ENCODE measurements at regions not wholly inside any gene's neighbourhood (a gene's known extent, or its start where the extent isn't known, plus 50 kb on each side); places are given as distances from the start of the nearest gene placed in this dataset.

DNA sequence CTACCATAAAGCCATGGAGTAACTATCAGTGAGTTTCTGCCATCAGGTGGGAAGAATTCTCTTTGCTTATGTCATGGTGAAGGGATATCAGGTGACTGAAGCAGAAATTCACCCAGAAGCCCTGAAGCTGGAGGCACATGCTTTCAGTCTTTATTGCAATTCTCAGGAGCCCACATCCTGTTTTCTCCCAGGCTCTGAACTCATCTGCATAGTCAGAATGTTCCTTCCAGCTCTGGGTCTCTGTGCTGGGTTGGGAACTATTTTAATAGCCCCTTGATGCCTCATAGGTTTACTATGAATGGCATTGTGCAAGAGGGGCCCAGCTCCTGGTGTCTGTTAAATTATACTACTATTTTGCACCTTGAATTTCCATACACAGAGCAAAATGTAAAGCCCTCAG is 198.4 kb upstream of the SOX9 start:
- Histone ChIP-seq H3K79me2 (ENCODE audit: control insufficient read depth, insufficient read depth, low read length) (no peaks in the 10 kb centered on the region), H3K36me3 (ENCODE audit: control insufficient read depth in 2 of 2, extremely low read depth in 1 of 2, insufficient read depth in 2 of 2, low read length in 2 of 2) (no peaks in the 10 kb centered on the region), H3K4me1 (ENCODE audit: control insufficient read depth, extremely low read depth, insufficient read depth, low read length) (peaks cover 24% of the 10 kb centered on the region), H3K4me3 (ENCODE audit: control insufficient read depth in 2 of 3, extremely low read depth in 1 of 3, insufficient read depth in 2 of 3, low read depth in 1 of 3, low read length in 3 of 3) (no peak overlapping the region), H3K9me3 (ENCODE audit: control insufficient read depth, low read depth, low read length) (no peaks in the 10 kb centered on the region), H3K4me2 (ENCODE audit: control insufficient read depth, extremely low read depth, insufficient read depth, low read depth, low read length) (peak overlapping the region; percentile 11), H3K9ac (ENCODE audit: control insufficient read depth, extremely low read depth, insufficient read depth, low read length) (peak overlapping the region; percentile 31), H2AFZ (ENCODE audit: control insufficient read depth, low read length) (no peak overlapping the region), H3K27me3 (ENCODE audit: control insufficient read depth, extremely low read depth, insufficient read depth, low read length) (no peaks in the 10 kb centered on the region), H3K9me1 (ENCODE audit: control insufficient read depth, extremely low read depth, insufficient read depth, low read length) (no peaks in the 10 kb centered on the region), H4K20me1 (ENCODE audit: control insufficient read depth, extremely low read depth, insufficient read depth, low read length) (no peaks in the 10 kb centered on the region), H3K27ac (ENCODE audit: control insufficient read depth, insufficient read depth, low read length) (peak overlapping the region; percentile 74)
- DNase-seq (ENCODE audit: low read depth, low spot score), result peak; percentile 65
- peak; percentile 93 for FAIRE-seq
- TF ChIP-seq EZH2 (IDR thresholded peaks at IDR 0.05; ENCODE audit: low read length), result no peak
- TF ChIP-seq, protein P1, sequence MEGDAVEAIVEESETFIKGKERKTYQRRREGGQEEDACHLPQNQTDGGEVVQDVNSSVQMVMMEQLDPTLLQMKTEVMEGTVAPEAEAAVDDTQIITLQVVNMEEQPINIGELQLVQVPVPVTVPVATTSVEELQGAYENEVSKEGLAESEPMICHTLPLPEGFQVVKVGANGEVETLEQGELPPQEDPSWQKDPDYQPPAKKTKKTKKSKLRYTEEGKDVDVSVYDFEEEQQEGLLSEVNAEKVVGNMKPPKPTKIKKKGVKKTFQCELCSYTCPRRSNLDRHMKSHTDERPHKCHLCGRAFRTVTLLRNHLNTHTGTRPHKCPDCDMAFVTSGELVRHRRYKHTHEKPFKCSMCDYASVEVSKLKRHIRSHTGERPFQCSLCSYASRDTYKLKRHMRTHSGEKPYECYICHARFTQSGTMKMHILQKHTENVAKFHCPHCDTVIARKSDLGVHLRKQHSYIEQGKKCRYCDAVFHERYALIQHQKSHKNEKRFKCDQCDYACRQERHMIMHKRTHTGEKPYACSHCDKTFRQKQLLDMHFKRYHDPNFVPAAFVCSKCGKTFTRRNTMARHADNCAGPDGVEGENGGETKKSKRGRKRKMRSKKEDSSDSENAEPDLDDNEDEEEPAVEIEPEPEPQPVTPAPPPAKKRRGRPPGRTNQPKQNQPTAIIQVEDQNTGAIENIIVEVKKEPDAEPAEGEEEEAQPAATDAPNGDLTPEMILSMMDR (optimal IDR thresholded peaks at IDR 0.05 in 1 of 3, IDR thresholded peaks at IDR 0.05 in 1 of 3, conservative IDR thresholded peaks at IDR 0.05 in 1 of 3; ENCODE audit: extremely low read depth in 1 of 3, insufficient read depth in 2 of 3, low read length in 3 of 3), result peak in 1 of 3 experiments; percentile 5
- dilution Hi-C loops (cut with MboI; ENCODE audit: extremely low pct_ligation_motif_present, low sequenced_read_pairs), result no loop called here

DNA sequence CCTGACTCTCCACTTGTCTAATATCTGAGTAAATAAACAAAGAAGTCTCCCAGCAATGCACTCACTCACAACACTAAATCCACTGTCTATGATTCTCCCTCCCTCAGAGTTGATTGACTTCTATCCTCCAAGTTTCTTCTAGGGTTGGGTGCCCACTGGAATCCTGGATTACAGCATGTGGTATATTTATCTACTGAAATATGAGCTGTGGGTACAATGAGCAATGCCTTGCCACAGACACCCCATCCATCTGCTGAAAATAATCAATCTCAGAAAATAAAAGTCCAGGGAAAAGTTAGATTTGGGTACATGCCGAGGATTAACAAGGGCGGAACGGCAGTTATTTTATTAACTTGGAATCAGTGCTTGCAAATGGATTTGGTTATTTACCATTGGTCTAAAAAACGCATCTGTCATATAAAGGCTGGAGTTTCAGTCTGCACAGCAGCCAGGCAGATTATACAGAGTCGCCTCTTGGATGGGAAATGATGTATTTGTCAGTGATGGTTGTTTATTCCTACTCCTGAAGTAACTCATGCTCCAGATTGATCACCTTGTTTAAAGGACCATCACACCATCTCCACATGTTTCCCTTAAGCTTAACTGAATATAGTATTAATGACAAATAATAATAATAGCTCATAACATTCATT is 193.9 kb upstream of the SOX9 start:
- Histone ChIP-seq H3K9me3 (ENCODE audit: control insufficient read depth, low read depth, low read length) (no peaks in the 10 kb centered on the region), H4K20me1 (ENCODE audit: control insufficient read depth, extremely low read depth, insufficient read depth, low read length) (no peaks in the 10 kb centered on the region), H3K4me3 (ENCODE audit: control insufficient read depth in 2 of 3, extremely low read depth in 1 of 3, insufficient read depth in 2 of 3, low read depth in 1 of 3, low read length in 3 of 3) (no peak overlapping the region), H2AFZ (ENCODE audit: control insufficient read depth, low read length) (no peak overlapping the region), H3K9me1 (ENCODE audit: control insufficient read depth, extremely low read depth, insufficient read depth, low read length) (no peaks in the 10 kb centered on the region), H3K4me2 (ENCODE audit: control insufficient read depth, extremely low read depth, insufficient read depth, low read depth, low read length) (no peak overlapping the region), H3K36me3 (ENCODE audit: control insufficient read depth in 2 of 2, extremely low read depth in 1 of 2, insufficient read depth in 2 of 2, low read length in 2 of 2) (no peaks in the 10 kb centered on the region), H3K27ac (ENCODE audit: control insufficient read depth, insufficient read depth, low read length) (no peak overlapping the region), H3K9ac (ENCODE audit: control insufficient read depth, extremely low read depth, insufficient read depth, low read length) (no peak overlapping the region), H3K4me1 (ENCODE audit: control insufficient read depth, extremely low read depth, insufficient read depth, low read length) (peaks cover 13% of the 10 kb centered on the region), H3K79me2 (ENCODE audit: control insufficient read depth, insufficient read depth, low read length) (no peaks in the 10 kb centered on the region), H3K27me3 (ENCODE audit: control insufficient read depth, extremely low read depth, insufficient read depth, low read length) (no peaks in the 10 kb centered on the region)
- dilution Hi-C loops (cut with MboI; ENCODE audit: extremely low pct_ligation_motif_present, low sequenced_read_pairs), result no loop called here
- no peak for FAIRE-seq
- TF ChIP-seq, protein P1 (optimal IDR thresholded peaks at IDR 0.05 in 1 of 3, IDR thresholded peaks at IDR 0.05 in 1 of 3, conservative IDR thresholded peaks at IDR 0.05 in 1 of 3; ENCODE audit: extremely low read depth in 1 of 3, insufficient read depth in 2 of 3, low read length in 3 of 3), result no peak
- TF ChIP-seq EZH2 (IDR thresholded peaks at IDR 0.05; ENCODE audit: low read length), result no peak
- DNase-seq (ENCODE audit: low read depth, low spot score), result no peak

Measured in keratinocyte (primary cell).